ENCODE measurements at regions not wholly inside any gene's neighbourhood (a gene's known extent, or its start where the extent isn't known, plus 50 kb on each side); places are given as distances from the start of the nearest gene placed in this dataset.

GRCh38 chr10:123434435-123435039 lies 231.6 kb upstream of the GPR26 start:
- Histone ChIP-seq H3K27ac (ENCODE audit: low read depth, low read length) (no peak overlapping the region), H3K4me3 (ENCODE audit: low read depth, low read length) (no peak overlapping the region), H3K27me3 (ENCODE audit: control insufficient read depth, insufficient read depth, low read length) (no peaks in the 10 kb centered on the region), H3K9me3 (ENCODE audit: control insufficient read depth, insufficient read depth, low read length) (peaks cover 35% of the 10 kb centered on the region)
- CTCF ChIA-PET = no interaction called here
- POLR2A ChIA-PET = no interaction called here
- no peak for TF ChIP-seq CTCF (IDR thresholded peaks at IDR 0.05; ENCODE audit: low read depth, low read length)
- DNase-seq (ENCODE audit: low read depth, low spot score) = no peak

GRCh38 chr10:123442901-123443300 lies 223.3 kb upstream of the GPR26 start:
- H3K27me3 ChIP-seq (ENCODE audit: control insufficient read depth, insufficient read depth, low read length) = no peaks in the 10 kb centered on the region
- POLR2A ChIA-PET = no interaction called here
- CTCF ChIA-PET = no interaction called here
- DNase-seq (ENCODE audit: low read depth, low spot score) = no peak
- no peak overlapping the region for H3K27ac ChIP-seq (ENCODE audit: low read depth, low read length)
- H3K4me3 ChIP-seq (ENCODE audit: low read depth, low read length) = no peak overlapping the region
- TF ChIP-seq CTCF (IDR thresholded peaks at IDR 0.05; ENCODE audit: low read depth, low read length) = no peak
- peaks cover 69% of the 10 kb centered on the region for H3K9me3 ChIP-seq (ENCODE audit: control insufficient read depth, insufficient read depth, low read length)

GRCh38 chr10:123443924-123444323 lies 222.2 kb upstream of the GPR26 start:
- TF ChIP-seq CTCF (IDR thresholded peaks at IDR 0.05; ENCODE audit: low read depth, low read length) = no peak
- CTCF ChIA-PET = no interaction called here

GRCh38 chr10:123445261-123445775 lies 220.8 kb upstream of the GPR26 start:
- Histone ChIP-seq H3K4me3 (ENCODE audit: low read depth, low read length) (no peak overlapping the region), H3K9me3 (ENCODE audit: control insufficient read depth, insufficient read depth, low read length) (peaks cover 84% of the 10 kb centered on the region), H3K27me3 (ENCODE audit: control insufficient read depth, insufficient read depth, low read length) (no peaks in the 10 kb centered on the region), H3K27ac (ENCODE audit: low read depth, low read length) (no peak overlapping the region)
- no peak for DNase-seq (ENCODE audit: low read depth, low spot score)
- no peak for TF ChIP-seq CTCF (IDR thresholded peaks at IDR 0.05; ENCODE audit: low read depth, low read length)
- CTCF ChIA-PET = no interaction called here
- POLR2A ChIA-PET = no interaction called here

More at GRCh38 chr10:123443924-123444323, 222.2 kb upstream of the GPR26 start:
- no peak for DNase-seq (ENCODE audit: low read depth, low spot score)
- Histone ChIP-seq H3K4me3 (ENCODE audit: low read depth, low read length) (no peak overlapping the region), H3K27me3 (ENCODE audit: control insufficient read depth, insufficient read depth, low read length) (no peaks in the 10 kb centered on the region), H3K9me3 (ENCODE audit: control insufficient read depth, insufficient read depth, low read length) (peaks cover 75% of the 10 kb centered on the region), H3K27ac (ENCODE audit: low read depth, low read length) (no peak overlapping the region)
- POLR2A ChIA-PET = no interaction called here

GRCh38 chr10:123446449-123447156 lies 219.6 kb upstream of the GPR26 start:
- TF ChIP-seq CTCF (IDR thresholded peaks at IDR 0.05; ENCODE audit: low read depth, low read length) = no peak
- Histone ChIP-seq H3K4me3 (ENCODE audit: low read depth, low read length) (no peak overlapping the region), H3K27ac (ENCODE audit: low read depth, low read length) (no peak overlapping the region), H3K27me3 (ENCODE audit: control insufficient read depth, insufficient read depth, low read length) (no peaks in the 10 kb centered on the region), H3K9me3 (ENCODE audit: control insufficient read depth, insufficient read depth, low read length) (peaks cover 86% of the 10 kb centered on the region)
- ChIA-PET CTCF (no interaction called here), POLR2A (no interaction called here)
- no peak for DNase-seq (ENCODE audit: low read depth, low spot score)

Data from AG04450 (cell line).